ENCODE measurements at regions not wholly inside any gene's neighbourhood (a gene's known extent, or its start where the extent isn't known, plus 50 kb on each side); places are given as distances from the start of the nearest gene placed in this dataset.
A peak's percentile ranks its signal among the peaks of the same experiment; 100 is the strongest.

GRCh38 chr3:106176734-106177133 lies 307.9 kb upstream of the CBLB start:
- no peak for DNase-seq

GRCh38 chr3:106182950-106183511 lies 314.2 kb upstream of the CBLB start:
- no peak for DNase-seq

GRCh38 chr3:106183762-106184391 lies 315.1 kb upstream of the CBLB start:
- DNase-seq = no peak

GRCh38 chr3:106184540-106185457 lies 316.0 kb upstream of the CBLB start:
- DNase-seq = no peak

- no peak for DNase-seq
These were observed 317.1 kb upstream of the CBLB start for GRCh38 chr3:106185949-106186348.

- DNase-seq = no peak
These were observed 321.5 kb upstream of the CBLB start for GRCh38 chr3:106190296-106190695.

GRCh38 chr3:106191211-106191610 lies 322.4 kb upstream of the CBLB start:
- DNase-seq = no peak

GRCh38 chr3:106191913-106192312 lies 323.1 kb upstream of the CBLB start:
- no peak for DNase-seq

GRCh38 chr3:106193876-106194275 lies 325.1 kb upstream of the CBLB start:
- DNase-seq = no peak

- no peak for DNase-seq
These were observed 325.9 kb upstream of the CBLB start for GRCh38 chr3:106194726-106195125.

- DNase-seq = no peak
These were observed 328.9 kb upstream of the CBLB start for GRCh38 chr3:106197532-106198194.

GRCh38 chr3:106204160-106204868 lies 335.5 kb upstream of the CBLB start:
- DNase-seq = peak; percentile 24

GRCh38 chr3:106206146-106206545 lies 337.3 kb upstream of the CBLB start:
- peak; percentile 45 for DNase-seq

GRCh38 chr3:106206613-106207012 lies 337.8 kb upstream of the CBLB start:
- DNase-seq = peak; percentile 22

- no peak for DNase-seq
These were observed 339.4 kb upstream of the CBLB start for GRCh38 chr3:106208251-106208650.

- no peak for DNase-seq
These were observed 340.2 kb upstream of the CBLB start for GRCh38 chr3:106208967-106209366.

- DNase-seq = no peak
These were observed 340.7 kb upstream of the CBLB start for GRCh38 chr3:106209482-106209881.

- no peak for DNase-seq
These were observed 342.1 kb upstream of the CBLB start for GRCh38 chr3:106210923-106211322.

GRCh38 chr3:106212665-106213222 lies 343.9 kb upstream of the CBLB start:
- DNase-seq = no peak

- no peak for DNase-seq
These were observed 345.1 kb upstream of the CBLB start for GRCh38 chr3:106213954-106214353.

GRCh38 chr3:106214641-106215040 lies 345.8 kb upstream of the CBLB start:
- DNase-seq = no peak

- DNase-seq = no peak
These were observed 346.2 kb upstream of the CBLB start for GRCh38 chr3:106215047-106215446.

Measured in right kidney (tissue), 1 donor.